Smooth muscle cell of the brain vasculature (primary cell): ENCODE measurements at regions not wholly inside any gene's neighbourhood (a gene's known extent, or its start where the extent isn't known, plus 50 kb on each side); places are given as distances from the start of the nearest gene placed in this dataset.
"Not testable (repeated sequence)": the region's sequence is repeated elsewhere in the genome, so short reads cannot be mapped to it uniquely, and the experiment has no call there.

ENCODE experiments used
- DNase-seq: peaks from one replicate; pipeline ENCODE4 v3.0.0-alpha.2; 2012; ENCODE audit warnings: low read depth, low spot score

GRCh38 chr1:29428280-29428615 is 191.9 kb downstream of the PTPRU start:
- no peak for DNase-seq

GRCh38 chr1:29427614-29428279 is 191.4 kb downstream of the PTPRU start:
- no peak for DNase-seq

GRCh38 chr1:29426701-29427279 is 190.5 kb downstream of the PTPRU start:
- DNase-seq, result no peak

- no peak for DNase-seq
Measured at GRCh38 chr1:29425631-29426030, 189.3 kb downstream of the PTPRU start.

- DNase-seq, result no peak
Measured at GRCh38 chr1:29424266-29424665, 187.9 kb downstream of the PTPRU start.

- DNase-seq, result no peak
Measured at GRCh38 chr1:29420202-29420601, 183.9 kb downstream of the PTPRU start.

GRCh38 chr1:29417971-29418370 is 181.6 kb downstream of the PTPRU start:
- DNase-seq, result no peak

- no peak for DNase-seq
Measured at GRCh38 chr1:29417147-29417858, 181.0 kb downstream of the PTPRU start.

GRCh38 chr1:29416267-29417146 is 180.2 kb downstream of the PTPRU start:
- no peak for DNase-seq

- no peak for DNase-seq
Measured at GRCh38 chr1:29415861-29416260, 179.5 kb downstream of the PTPRU start.

GRCh38 chr1:29415156-29415830 is 179.0 kb downstream of the PTPRU start:
- no peak for DNase-seq

- DNase-seq, result no peak
Measured at GRCh38 chr1:29414086-29414485, 177.8 kb downstream of the PTPRU start.

GRCh38 chr1:29413661-29414060 is 177.3 kb downstream of the PTPRU start:
- no peak for DNase-seq

GRCh38 chr1:29412591-29412990 is 176.3 kb downstream of the PTPRU start:
- DNase-seq, result no peak

GRCh38 chr1:29410476-29410875 is 174.2 kb downstream of the PTPRU start:
- DNase-seq, result no peak

GRCh38 chr1:29409616-29410015 is 173.3 kb downstream of the PTPRU start:
- no peak for DNase-seq

GRCh38 chr1:29408831-29409605 is 172.7 kb downstream of the PTPRU start:
- DNase-seq, result no peak

- no peak for DNase-seq
Measured at GRCh38 chr1:29406814-29407213, 170.5 kb downstream of the PTPRU start.

- not testable (repeated sequence) for DNase-seq
Measured at GRCh38 chr1:29400203-29400602, 163.9 kb downstream of the PTPRU start.

- DNase-seq, result no peak
Measured at GRCh38 chr1:29399465-29399864, 163.1 kb downstream of the PTPRU start.

GRCh38 chr1:29398431-29398830 is 162.1 kb downstream of the PTPRU start:
- no peak for DNase-seq
